Stimulated activated naive B cell treated with anti-CD40 and anti-IgM and Interleukin-4, amounts not matched to agents 10 μg/mL and 1 μg/mL and 100 μg/mL, for 72 hours (primary cell): ENCODE measurements at regions not wholly inside any gene's neighbourhood (a gene's known extent, or its start where the extent isn't known, plus 50 kb on each side); places are given as distances from the start of the nearest gene placed in this dataset.

ENCODE experiments used
- ATAC-seq, 2 donors: fragments of 150-1000 bp; cut with Tn5 transposase; replicated peaks; 2 replicates each; pipeline ENCODE4 v1.10.0; 2021; ENCODE audit warnings: moderate library complexity in 1 of 2
- DNase-seq: peaks from one replicate; pipeline ENCODE4 v3.0.0; 2021
- H3K27ac Mint-ChIP-seq: one replicate; pipeline ENCODE4 v1.8.0; 2022; ENCODE audit warnings: mild to moderate bottlenecking, mixed read lengths
- H3K27me3 Mint-ChIP-seq, 2 donors: one replicate each; pipeline ENCODE4 v1.8.0; 2022; ENCODE audit warnings: mixed read lengths in 2 of 2
- H3K36me3 Mint-ChIP-seq, 2 donors: one replicate each; pipeline ENCODE4 v1.8.0; 2022; ENCODE audit warnings: mixed read lengths in 2 of 2, mild to moderate bottlenecking in 1 of 2
- H3K4me1 Mint-ChIP-seq, 2 donors: one replicate each; pipeline ENCODE4 v1.8.0; 2022; ENCODE audit warnings: mixed read lengths in 2 of 2, mild to moderate bottlenecking in 1 of 2
- H3K4me3 Mint-ChIP-seq, 2 donors: one replicate each; pipeline ENCODE4 v1.8.0; 2022; ENCODE audit warnings: mild to moderate bottlenecking in 2 of 2, mixed read lengths in 2 of 2, moderate library complexity in 1 of 2
- H3K9me3 Mint-ChIP-seq, 2 donors: one replicate each; pipeline ENCODE4 v1.8.0; 2022; ENCODE audit warnings: mixed read lengths in 2 of 2, mild to moderate bottlenecking in 1 of 2

- Mint-ChIP-seq H3K9me3 (no peaks in the 10 kb centered on the region), H3K27me3 (peaks cover 19 to 32% of the 10 kb centered on the region in 2 donors), H3K36me3 (no peaks in the 10 kb centered on the region), H3K27ac (no peak overlapping the region), H3K4me3 (no peak overlapping the region), H3K4me1 (no peaks in the 10 kb centered on the region)
- ATAC-seq, result no peak
- no peak for DNase-seq
Observed at GRCh38 chr9:3699883-3700282, 174.1 kb upstream of the RFX3 start.

DNA sequence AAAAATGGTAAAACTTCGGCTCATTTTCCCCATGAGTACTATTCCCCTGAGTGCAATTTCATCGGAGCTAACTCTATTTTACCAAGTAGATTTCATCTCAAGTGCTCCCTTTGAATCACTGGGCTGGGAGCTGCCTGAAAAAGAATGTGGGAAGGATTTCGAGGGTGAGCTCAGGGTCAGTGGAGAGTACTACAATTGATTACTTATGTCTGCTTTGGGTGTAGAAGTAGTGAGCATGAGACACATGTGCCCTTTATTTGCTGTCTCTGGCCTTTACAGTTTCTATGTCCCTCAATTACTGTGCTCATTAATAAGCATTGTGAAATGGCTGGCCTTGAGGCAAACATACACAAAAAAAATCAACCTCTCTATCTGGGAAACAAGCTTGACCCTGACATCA is 172.7 kb upstream of the RFX3 start:
- no peaks in the 10 kb centered on the region for H3K4me1 Mint-ChIP-seq
- H3K4me3 Mint-ChIP-seq, result no peak overlapping the region
- H3K27ac Mint-ChIP-seq, result no peak overlapping the region
- no peaks in the 10 kb centered on the region for H3K36me3 Mint-ChIP-seq
- H3K27me3 Mint-ChIP-seq, result peaks cover 17 to 24% of the 10 kb centered on the region in 2 donors
- ATAC-seq (no peak), DNase-seq (no peak)
- H3K9me3 Mint-ChIP-seq, result no peaks in the 10 kb centered on the region

DNA sequence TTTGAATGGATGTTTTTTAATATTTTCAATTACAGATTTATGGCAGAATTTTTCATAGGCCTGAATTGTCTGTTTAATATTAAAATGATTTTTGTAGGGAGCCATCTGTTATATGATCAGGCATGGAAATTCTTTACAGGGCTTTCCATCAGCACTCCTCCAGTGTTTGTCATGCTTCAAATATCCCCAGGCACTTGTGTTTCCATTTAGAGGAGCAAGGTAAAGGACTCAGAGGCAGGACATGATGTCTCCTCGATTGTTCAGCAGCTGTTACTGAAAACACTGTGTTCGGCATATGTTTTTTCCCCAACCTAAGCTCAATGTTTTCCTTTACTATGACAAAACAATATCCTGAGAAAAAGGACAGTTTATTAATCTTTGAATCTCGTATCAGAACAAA is 172.3 kb upstream of the RFX3 start:
- Mint-ChIP-seq H3K9me3 (no peaks in the 10 kb centered on the region), H3K27me3 (peaks cover 14 to 22% of the 10 kb centered on the region in 2 donors), H3K4me1 (no peaks in the 10 kb centered on the region), H3K4me3 (no peak overlapping the region), H3K36me3 (no peaks in the 10 kb centered on the region), H3K27ac (no peak overlapping the region)
- no peak for ATAC-seq
- no peak for DNase-seq

DNA sequence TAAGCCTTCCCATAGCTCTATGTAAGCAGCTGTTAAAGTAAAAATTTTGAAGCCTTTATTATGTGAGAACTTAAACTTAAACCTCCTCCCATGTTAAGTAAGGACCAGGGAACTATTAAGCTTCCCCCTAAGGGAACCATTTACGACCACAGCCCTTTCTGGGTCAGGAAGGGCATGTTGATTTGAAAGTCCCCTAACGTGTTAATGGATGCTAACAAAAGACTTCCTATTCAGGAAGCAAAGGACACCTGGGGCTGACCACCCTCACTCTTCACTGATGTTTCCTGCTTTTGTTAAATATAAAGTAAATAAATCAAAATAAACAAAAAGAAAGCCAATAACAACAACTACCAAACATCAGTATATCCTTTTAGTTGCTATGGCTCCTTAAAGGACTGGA is 170.6 kb upstream of the RFX3 start:
- no peaks in the 10 kb centered on the region for H3K9me3 Mint-ChIP-seq
- DNase-seq (no peak), ATAC-seq (no peak)
- peaks cover 10 to 19% of the 10 kb centered on the region in 2 donors for H3K27me3 Mint-ChIP-seq
- no peak overlapping the region for H3K27ac Mint-ChIP-seq
- H3K4me1 Mint-ChIP-seq, result no peaks in the 10 kb centered on the region
- H3K36me3 Mint-ChIP-seq, result no peaks in the 10 kb centered on the region
- H3K4me3 Mint-ChIP-seq, result no peak overlapping the region

GRCh38 chr9:3692606-3693005 is 166.8 kb upstream of the RFX3 start:
- H3K4me1 Mint-ChIP-seq, result no peaks in the 10 kb centered on the region
- DNase-seq (no peak), ATAC-seq (no peak)
- H3K9me3 Mint-ChIP-seq, result no peaks in the 10 kb centered on the region
- H3K36me3 Mint-ChIP-seq, result no peaks in the 10 kb centered on the region
- no peak overlapping the region for H3K27ac Mint-ChIP-seq
- H3K4me3 Mint-ChIP-seq, result no peak overlapping the region
- peaks cover 0 to 5% of the 10 kb centered on the region in 2 donors for H3K27me3 Mint-ChIP-seq

DNA sequence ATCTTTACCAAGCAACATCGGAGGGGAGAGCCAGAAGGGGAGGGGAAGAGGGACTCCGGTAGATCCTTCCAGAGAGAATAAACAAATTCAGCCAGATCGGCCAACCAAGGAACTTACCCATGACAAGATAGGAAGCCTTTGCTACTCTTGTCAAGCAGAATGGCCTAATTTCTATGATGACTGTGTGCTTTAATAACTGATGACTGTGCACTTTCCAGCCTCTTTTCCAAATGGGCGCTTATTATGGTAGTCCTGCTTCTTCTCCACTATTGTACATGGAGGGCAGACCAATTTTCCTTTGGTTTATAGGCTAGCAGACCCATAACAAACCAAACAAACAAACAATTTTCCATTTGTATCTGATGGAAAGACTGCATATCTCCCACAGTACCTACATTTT is 163.8 kb upstream of the RFX3 start:
- Mint-ChIP-seq H3K4me1 (no peaks in the 10 kb centered on the region), H3K27me3 (no peaks in the 10 kb centered on the region), H3K4me3 (no peak overlapping the region), H3K27ac (no peak overlapping the region), H3K36me3 (no peaks in the 10 kb centered on the region), H3K9me3 (peaks cover 0 to 2% of the 10 kb centered on the region in 2 donors)
- DNase-seq (no peak), ATAC-seq (no peak)

GRCh38 chr9:3687145-3687544 is 161.3 kb upstream of the RFX3 start:
- ATAC-seq, result no peak
- no peaks in the 10 kb centered on the region for H3K27me3 Mint-ChIP-seq

GRCh38 chr9:3682186-3682585 is 156.4 kb upstream of the RFX3 start:
- no peaks in the 10 kb centered on the region for H3K36me3 Mint-ChIP-seq
- ATAC-seq (no peak), DNase-seq (no peak)
- H3K4me1 Mint-ChIP-seq, result no peaks in the 10 kb centered on the region
- peaks cover 0 to 2% of the 10 kb centered on the region in 2 donors for H3K9me3 Mint-ChIP-seq
- no peak overlapping the region for H3K4me3 Mint-ChIP-seq
- H3K27me3 Mint-ChIP-seq, result no peaks in the 10 kb centered on the region
- no peak overlapping the region for H3K27ac Mint-ChIP-seq

More at GRCh38 chr9:3687145-3687544, 161.3 kb upstream of the RFX3 start:
- Mint-ChIP-seq H3K36me3 (no peaks in the 10 kb centered on the region), H3K4me3 (no peak overlapping the region), H3K27ac (no peak overlapping the region), H3K4me1 (no peaks in the 10 kb centered on the region), H3K9me3 (peaks cover 0 to 2% of the 10 kb centered on the region in 2 donors)
- no peak for DNase-seq

GRCh38 chr9:3677541-3677940 is 151.7 kb upstream of the RFX3 start:
- Mint-ChIP-seq H3K27ac (no peak overlapping the region), H3K4me3 (no peak overlapping the region), H3K4me1 (no peaks in the 10 kb centered on the region), H3K36me3 (peaks cover 2 to 3% of the 10 kb centered on the region in 2 donors), H3K9me3 (no peaks in the 10 kb centered on the region), H3K27me3 (no peaks in the 10 kb centered on the region)
- no peak for ATAC-seq
- no peak for DNase-seq

GRCh38 chr9:3676766-3677165 is 151.0 kb upstream of the RFX3 start:
- Mint-ChIP-seq H3K4me1 (no peaks in the 10 kb centered on the region), H3K4me3 (no peak overlapping the region), H3K27me3 (no peaks in the 10 kb centered on the region), H3K9me3 (no peaks in the 10 kb centered on the region), H3K36me3 (peaks cover 3 to 5% of the 10 kb centered on the region in 2 donors), H3K27ac (no peak overlapping the region)
- ATAC-seq (no peak), DNase-seq (no peak)

GRCh38 chr9:3675946-3676345 is 150.1 kb upstream of the RFX3 start:
- Mint-ChIP-seq H3K27me3 (no peaks in the 10 kb centered on the region), H3K9me3 (no peaks in the 10 kb centered on the region), H3K4me3 (no peak overlapping the region), H3K36me3 (peaks cover 3 to 5% of the 10 kb centered on the region in 2 donors), H3K27ac (no peak overlapping the region), H3K4me1 (no peaks in the 10 kb centered on the region)
- no peak for ATAC-seq
- no peak for DNase-seq

DNA sequence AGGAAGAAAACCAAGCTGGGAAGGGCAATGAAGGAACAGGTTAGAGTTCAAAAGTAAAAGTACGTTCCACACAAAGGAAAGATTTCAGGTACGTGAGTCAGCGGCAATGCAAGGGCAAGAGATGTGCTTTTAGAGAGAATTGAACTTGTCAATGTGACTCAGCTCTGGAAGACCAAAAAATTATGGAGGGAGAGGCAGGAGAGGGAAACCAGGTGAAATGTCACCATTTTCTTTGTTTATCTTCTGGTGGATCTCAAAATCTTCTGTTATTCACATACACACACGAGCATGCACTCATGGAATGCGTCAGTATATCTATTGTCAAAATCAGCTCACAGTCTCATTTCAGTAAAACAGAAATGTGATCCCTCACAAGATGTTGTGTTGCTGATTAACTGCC is 148.8 kb upstream of the RFX3 start:
- DNase-seq (no peak), ATAC-seq (no peak)
- Mint-ChIP-seq H3K36me3 (peaks cover 3 to 5% of the 10 kb centered on the region in 2 donors), H3K4me1 (no peaks in the 10 kb centered on the region), H3K27ac (no peak overlapping the region), H3K27me3 (no peaks in the 10 kb centered on the region), H3K9me3 (no peaks in the 10 kb centered on the region), H3K4me3 (no peak overlapping the region)

DNA sequence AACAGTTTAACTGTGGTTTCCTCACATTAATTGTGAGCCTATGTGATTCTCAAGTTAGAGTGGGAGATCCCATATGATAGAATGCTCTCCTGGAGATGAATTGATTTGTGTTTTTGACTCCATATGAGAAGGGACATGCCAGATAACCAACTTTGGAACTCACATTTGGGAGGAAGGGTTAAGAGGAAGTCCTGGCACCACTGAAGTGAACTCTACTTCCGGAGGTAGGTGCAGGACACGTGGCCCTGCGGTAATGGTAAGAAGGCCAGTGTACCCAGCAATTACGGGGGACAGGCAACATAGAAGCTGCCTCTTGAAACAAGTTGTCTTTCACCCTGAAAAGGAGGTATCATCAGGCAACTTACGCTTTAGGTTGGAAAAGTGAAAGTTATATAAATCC is 146.6 kb upstream of the RFX3 start:
- H3K27me3 Mint-ChIP-seq, result no peaks in the 10 kb centered on the region
- H3K27ac Mint-ChIP-seq, result no peak overlapping the region
- H3K9me3 Mint-ChIP-seq, result no peaks in the 10 kb centered on the region
- H3K4me3 Mint-ChIP-seq, result no peak overlapping the region
- no peaks in the 10 kb centered on the region for H3K4me1 Mint-ChIP-seq
- DNase-seq (no peak), ATAC-seq (no peak)
- peaks cover 3 to 5% of the 10 kb centered on the region in 2 donors for H3K36me3 Mint-ChIP-seq

DNA sequence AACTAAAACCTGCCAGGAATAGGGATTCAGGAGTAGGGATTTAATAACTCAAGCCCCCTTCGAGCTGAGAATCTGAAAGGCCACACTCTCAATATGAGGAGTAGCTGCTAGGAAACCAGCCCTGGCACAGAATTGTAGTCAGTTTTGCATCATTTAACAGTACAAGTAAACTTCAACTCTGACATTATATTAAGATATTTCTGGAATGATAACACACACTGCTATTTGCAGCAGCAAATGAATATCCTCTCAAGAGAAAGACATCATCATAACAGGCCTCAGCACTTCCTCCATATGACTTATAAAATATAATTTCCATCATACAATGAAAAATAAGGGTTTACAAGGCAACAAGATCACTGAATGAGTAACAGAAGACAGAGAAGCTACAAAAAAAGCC is 138.2 kb upstream of the RFX3 start:
- no peak overlapping the region for H3K4me3 Mint-ChIP-seq
- no peaks in the 10 kb centered on the region for H3K4me1 Mint-ChIP-seq
- H3K27ac Mint-ChIP-seq, result no peak overlapping the region
- no peak for ATAC-seq
- H3K9me3 Mint-ChIP-seq, result no peaks in the 10 kb centered on the region
- H3K36me3 Mint-ChIP-seq, result no peaks in the 10 kb centered on the region
- H3K27me3 Mint-ChIP-seq, result no peaks in the 10 kb centered on the region
- no peak for DNase-seq

- ATAC-seq (no peak), DNase-seq (no peak)
- H3K27me3 Mint-ChIP-seq, result no peaks in the 10 kb centered on the region
Observed at GRCh38 chr9:3662671-3663070, 136.9 kb upstream of the RFX3 start.

DNA sequence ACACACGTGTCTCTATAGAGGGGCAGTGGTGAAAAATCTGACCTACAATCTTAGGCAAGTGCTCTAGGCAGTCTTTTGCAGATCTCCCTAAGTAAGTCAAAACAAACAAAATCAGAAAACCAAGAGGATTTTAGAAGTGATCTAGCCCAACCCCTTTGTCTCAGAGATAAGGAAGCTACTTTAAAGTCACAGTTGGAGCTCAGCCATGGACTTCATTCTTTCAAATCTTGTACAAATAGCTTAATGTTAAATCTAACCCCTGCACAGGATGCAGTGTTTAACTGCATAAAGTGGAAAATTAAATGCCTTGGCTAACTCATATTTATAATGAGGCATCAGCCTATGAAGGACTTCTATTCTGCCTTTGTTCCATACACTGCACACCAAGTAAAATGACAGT is 135.1 kb upstream of the RFX3 start:
- DNase-seq (no peak), ATAC-seq (no peak)
- H3K4me1 Mint-ChIP-seq, result no peaks in the 10 kb centered on the region
- H3K27ac Mint-ChIP-seq, result no peak overlapping the region
- H3K4me3 Mint-ChIP-seq, result no peak overlapping the region
- H3K36me3 Mint-ChIP-seq, result no peaks in the 10 kb centered on the region
- H3K27me3 Mint-ChIP-seq, result no peaks in the 10 kb centered on the region
- no peaks in the 10 kb centered on the region for H3K9me3 Mint-ChIP-seq

More at GRCh38 chr9:3662671-3663070, 136.9 kb upstream of the RFX3 start:
- no peaks in the 10 kb centered on the region for H3K36me3 Mint-ChIP-seq
- no peak overlapping the region for H3K4me3 Mint-ChIP-seq
- no peaks in the 10 kb centered on the region for H3K4me1 Mint-ChIP-seq
- no peak overlapping the region for H3K27ac Mint-ChIP-seq
- no peaks in the 10 kb centered on the region for H3K9me3 Mint-ChIP-seq
